ENCODE measurements at regions not wholly inside any gene's neighbourhood (a gene's known extent, or its start where the extent isn't known, plus 50 kb on each side); places are given as distances from the start of the nearest gene placed in this dataset.

DNA sequence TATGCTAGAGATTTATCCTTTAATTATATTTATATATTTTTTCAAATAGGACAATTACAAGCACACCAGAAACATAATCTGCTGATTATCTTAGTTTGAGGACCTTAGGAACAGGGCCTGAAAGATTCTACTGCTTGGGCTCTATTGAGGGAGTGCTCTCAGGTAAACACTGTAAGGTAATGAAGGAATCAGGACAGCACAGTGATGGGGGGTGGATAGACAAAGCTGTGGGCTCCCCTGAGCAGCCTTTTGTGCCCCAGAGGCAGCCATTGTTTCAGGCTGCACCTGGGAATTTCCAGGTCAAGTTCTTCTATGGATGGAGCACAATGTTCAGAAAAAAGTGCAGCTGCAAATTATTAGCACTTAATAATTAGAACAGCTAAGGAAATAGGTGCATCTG is 848.0 kb upstream of the CADM2 start:
- TF ChIP-seq EZH2 (IDR thresholded peaks at IDR 0.05; ENCODE audit: borderline replicate concordance, insufficient read depth, low read length, poor library complexity, severe bottlenecking) = no peak
- TF ChIP-seq, protein P1, sequence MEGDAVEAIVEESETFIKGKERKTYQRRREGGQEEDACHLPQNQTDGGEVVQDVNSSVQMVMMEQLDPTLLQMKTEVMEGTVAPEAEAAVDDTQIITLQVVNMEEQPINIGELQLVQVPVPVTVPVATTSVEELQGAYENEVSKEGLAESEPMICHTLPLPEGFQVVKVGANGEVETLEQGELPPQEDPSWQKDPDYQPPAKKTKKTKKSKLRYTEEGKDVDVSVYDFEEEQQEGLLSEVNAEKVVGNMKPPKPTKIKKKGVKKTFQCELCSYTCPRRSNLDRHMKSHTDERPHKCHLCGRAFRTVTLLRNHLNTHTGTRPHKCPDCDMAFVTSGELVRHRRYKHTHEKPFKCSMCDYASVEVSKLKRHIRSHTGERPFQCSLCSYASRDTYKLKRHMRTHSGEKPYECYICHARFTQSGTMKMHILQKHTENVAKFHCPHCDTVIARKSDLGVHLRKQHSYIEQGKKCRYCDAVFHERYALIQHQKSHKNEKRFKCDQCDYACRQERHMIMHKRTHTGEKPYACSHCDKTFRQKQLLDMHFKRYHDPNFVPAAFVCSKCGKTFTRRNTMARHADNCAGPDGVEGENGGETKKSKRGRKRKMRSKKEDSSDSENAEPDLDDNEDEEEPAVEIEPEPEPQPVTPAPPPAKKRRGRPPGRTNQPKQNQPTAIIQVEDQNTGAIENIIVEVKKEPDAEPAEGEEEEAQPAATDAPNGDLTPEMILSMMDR (IDR thresholded peaks at IDR 0.05; ENCODE audit: poor library complexity, severe bottlenecking) = no peak
